WTC11 (cell line): ENCODE measurements at regions not wholly inside any gene's neighbourhood (a gene's known extent, or its start where the extent isn't known, plus 50 kb on each side); places are given as distances from the start of the nearest gene placed in this dataset.

Experiments
- FOXK1 ChIP-seq: sonication (generic); formaldehyde crosslinking; IDR thresholded peaks from 2 replicates; pipeline ENCODE4 v1.8.0; 2022; ENCODE audit warnings: mild to moderate bottlenecking, moderate library complexity, missing genetic modification reagents
- NFYB ChIP-seq: sonication (generic); formaldehyde crosslinking; conservative IDR thresholded peaks from 2 replicates; pipeline ENCODE4 v1.8.0; 2022; ENCODE audit warnings: low read depth, missing genetic modification reagents
- NR3C1 ChIP-seq: sonication (generic); formaldehyde crosslinking; conservative IDR thresholded peaks from 2 replicates; pipeline ENCODE4 v1.8.1; 2023; ENCODE audit warnings: low read depth, mild to moderate bottlenecking, missing genetic modification reagents
- SMAD4 ChIP-seq: sonication (generic); formaldehyde crosslinking; IDR thresholded peaks from 2 replicates; pipeline ENCODE4 v1.8.0; 2022; ENCODE audit warnings: mild to moderate bottlenecking, missing genetic modification reagents
- ZNF396 ChIP-seq: fragments of 250-450 bp; sonication (Bioruptor Pico); IDR thresholded peaks from 2 replicates; pipeline ENCODE4 v1.8.0; 2021; ENCODE audit warnings: mild to moderate bottlenecking, moderate library complexity, borderline replicate concordance
- TF ChIP-seq, protein P1 (sequence below): fragments of 200-600 bp; IDR thresholded peaks from 2 replicates; pipeline ENCODE4 v1.8.0; 2022; ENCODE audit warnings: antibody characterized with exemption
- TF ChIP-seq, protein P2 (sequence below): sonication (generic); formaldehyde crosslinking; IDR thresholded peaks from 2 replicates; pipeline ENCODE4 v1.8.0; 2022; ENCODE audit warnings: mild to moderate bottlenecking, missing genetic modification reagents
- TF ChIP-seq, protein P3 (sequence below): sonication (generic); formaldehyde crosslinking; IDR thresholded peaks from 2 replicates; pipeline ENCODE4 v1.8.1; 2023; ENCODE audit warnings: mild to moderate bottlenecking, missing genetic modification reagents, moderate library complexity
- TF ChIP-seq, protein P4 (sequence below): sonication (generic); formaldehyde crosslinking; IDR thresholded peaks from 2 replicates; pipeline ENCODE4 v1.8.1; 2022; ENCODE audit warnings: mild to moderate bottlenecking, missing genetic modification reagents, moderate library complexity, borderline replicate concordance
- TF ChIP-seq, protein P5 (sequence below): sonication (generic); formaldehyde crosslinking; IDR thresholded peaks from 2 replicates; pipeline ENCODE4 v1.8.1; 2022; ENCODE audit warnings: mild to moderate bottlenecking, moderate library complexity, missing genetic modification reagents

DNA sequence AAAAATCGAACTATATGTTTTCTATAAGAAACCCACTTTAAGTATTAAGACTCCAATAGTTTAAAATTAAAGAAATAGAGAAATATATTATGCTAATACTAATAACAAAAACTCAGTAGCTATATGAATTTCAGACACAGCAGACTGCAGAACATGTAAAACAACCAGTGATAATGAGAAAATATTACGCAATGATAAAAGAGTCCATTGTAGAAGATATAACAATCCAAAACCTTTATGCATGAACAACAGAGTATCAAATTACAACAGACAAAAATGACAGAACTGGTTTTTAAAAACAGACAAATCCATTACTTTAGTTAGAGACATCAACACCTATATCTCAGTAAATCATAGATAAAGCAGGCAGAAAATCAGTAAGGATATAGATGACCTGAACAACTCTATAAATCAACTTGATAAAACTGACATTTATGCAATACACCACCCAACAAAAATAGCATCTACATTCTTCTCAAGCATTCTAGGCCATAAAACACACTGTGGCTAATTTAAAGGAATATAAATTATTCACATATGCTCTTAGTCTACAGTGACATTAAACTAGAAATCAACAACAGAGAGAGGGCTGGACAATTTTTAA, 669.5 kb upstream of the GHITM start:
- TF ChIP-seq, protein P1, sequence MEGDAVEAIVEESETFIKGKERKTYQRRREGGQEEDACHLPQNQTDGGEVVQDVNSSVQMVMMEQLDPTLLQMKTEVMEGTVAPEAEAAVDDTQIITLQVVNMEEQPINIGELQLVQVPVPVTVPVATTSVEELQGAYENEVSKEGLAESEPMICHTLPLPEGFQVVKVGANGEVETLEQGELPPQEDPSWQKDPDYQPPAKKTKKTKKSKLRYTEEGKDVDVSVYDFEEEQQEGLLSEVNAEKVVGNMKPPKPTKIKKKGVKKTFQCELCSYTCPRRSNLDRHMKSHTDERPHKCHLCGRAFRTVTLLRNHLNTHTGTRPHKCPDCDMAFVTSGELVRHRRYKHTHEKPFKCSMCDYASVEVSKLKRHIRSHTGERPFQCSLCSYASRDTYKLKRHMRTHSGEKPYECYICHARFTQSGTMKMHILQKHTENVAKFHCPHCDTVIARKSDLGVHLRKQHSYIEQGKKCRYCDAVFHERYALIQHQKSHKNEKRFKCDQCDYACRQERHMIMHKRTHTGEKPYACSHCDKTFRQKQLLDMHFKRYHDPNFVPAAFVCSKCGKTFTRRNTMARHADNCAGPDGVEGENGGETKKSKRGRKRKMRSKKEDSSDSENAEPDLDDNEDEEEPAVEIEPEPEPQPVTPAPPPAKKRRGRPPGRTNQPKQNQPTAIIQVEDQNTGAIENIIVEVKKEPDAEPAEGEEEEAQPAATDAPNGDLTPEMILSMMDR, result no peak
- TF ChIP-seq NR3C1 (CRISPR knock-in tag), result no peak
- TF ChIP-seq, protein P2, sequence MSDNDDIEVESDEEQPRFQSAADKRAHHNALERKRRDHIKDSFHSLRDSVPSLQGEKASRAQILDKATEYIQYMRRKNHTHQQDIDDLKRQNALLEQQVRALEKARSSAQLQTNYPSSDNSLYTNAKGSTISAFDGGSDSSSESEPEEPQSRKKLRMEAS, result no peak
- TF ChIP-seq, protein P3, sequence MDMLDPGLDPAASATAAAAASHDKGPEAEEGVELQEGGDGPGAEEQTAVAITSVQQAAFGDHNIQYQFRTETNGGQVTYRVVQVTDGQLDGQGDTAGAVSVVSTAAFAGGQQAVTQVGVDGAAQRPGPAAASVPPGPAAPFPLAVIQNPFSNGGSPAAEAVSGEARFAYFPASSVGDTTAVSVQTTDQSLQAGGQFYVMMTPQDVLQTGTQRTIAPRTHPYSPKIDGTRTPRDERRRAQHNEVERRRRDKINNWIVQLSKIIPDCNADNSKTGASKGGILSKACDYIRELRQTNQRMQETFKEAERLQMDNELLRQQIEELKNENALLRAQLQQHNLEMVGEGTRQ (CRISPR knock-in tag), result no peak
- TF ChIP-seq, protein P4, sequence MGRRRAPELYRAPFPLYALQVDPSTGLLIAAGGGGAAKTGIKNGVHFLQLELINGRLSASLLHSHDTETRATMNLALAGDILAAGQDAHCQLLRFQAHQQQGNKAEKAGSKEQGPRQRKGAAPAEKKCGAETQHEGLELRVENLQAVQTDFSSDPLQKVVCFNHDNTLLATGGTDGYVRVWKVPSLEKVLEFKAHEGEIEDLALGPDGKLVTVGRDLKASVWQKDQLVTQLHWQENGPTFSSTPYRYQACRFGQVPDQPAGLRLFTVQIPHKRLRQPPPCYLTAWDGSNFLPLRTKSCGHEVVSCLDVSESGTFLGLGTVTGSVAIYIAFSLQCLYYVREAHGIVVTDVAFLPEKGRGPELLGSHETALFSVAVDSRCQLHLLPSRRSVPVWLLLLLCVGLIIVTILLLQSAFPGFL (CRISPR knock-in tag), result no peak
- TF ChIP-seq, protein P5, sequence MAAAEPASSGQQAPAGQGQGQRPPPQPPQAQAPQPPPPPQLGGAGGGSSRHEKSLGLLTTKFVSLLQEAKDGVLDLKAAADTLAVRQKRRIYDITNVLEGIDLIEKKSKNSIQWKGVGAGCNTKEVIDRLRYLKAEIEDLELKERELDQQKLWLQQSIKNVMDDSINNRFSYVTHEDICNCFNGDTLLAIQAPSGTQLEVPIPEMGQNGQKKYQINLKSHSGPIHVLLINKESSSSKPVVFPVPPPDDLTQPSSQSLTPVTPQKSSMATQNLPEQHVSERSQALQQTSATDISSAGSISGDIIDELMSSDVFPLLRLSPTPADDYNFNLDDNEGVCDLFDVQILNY (CRISPR knock-in tag), result no peak
- TF ChIP-seq ZNF396 (CRISPR knock-in tag), result no peak
- TF ChIP-seq SMAD4, result no peak
- no peak for TF ChIP-seq FOXK1 (CRISPR knock-in tag)
- no peak for TF ChIP-seq NFYB (CRISPR knock-in tag)
